GM20000 (cell line): ENCODE measurements at regions not wholly inside any gene's neighbourhood (a gene's known extent, or its start where the extent isn't known, plus 50 kb on each side); places are given as distances from the start of the nearest gene placed in this dataset.

Source experiments
- DNase-seq: peaks from one replicate; pipeline ENCODE4 v3.0.0; 2012; ENCODE audit warnings: low spot score
- TF ChIP-seq, protein P1 (sequence below): IDR thresholded peaks from 2 replicates; pipeline ENCODE4 v1.5.1; 2012; ENCODE audit warnings: mild to moderate bottlenecking, control low read depth; ENCODE audit errors: extremely low read depth, missing control alignments

DNA sequence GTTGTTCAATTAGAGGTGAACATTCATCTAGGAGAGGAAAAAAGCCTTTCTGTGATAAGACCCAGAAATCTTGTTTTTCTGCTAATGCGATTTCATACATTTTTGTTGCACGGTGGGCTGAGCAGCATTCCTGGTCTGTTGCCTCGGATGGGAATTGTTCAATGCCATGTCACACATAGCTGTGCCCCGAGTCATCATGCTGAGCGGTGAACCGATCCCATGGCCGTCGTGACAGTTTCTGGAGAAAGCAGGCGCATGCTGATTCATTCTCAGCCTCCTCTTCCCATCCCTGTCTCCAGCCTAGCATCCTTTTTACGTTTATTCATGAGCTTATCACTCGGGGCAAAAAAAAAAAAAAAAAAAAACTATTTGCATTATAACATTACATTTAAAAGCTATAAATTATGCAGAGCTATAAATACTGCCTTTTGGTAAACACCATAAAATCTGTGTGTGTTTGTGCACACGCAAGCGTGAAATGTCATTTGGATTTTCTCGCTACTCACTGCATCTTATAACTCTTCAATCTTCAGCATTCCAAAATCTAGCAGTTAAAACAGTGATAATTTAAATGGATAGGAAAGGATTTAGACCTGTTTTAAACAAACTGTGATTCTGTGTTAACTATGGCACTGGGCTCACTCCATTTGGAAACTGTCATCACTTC lies 58.9 kb upstream of the IFNGR1 start:
- TF ChIP-seq, protein P1, sequence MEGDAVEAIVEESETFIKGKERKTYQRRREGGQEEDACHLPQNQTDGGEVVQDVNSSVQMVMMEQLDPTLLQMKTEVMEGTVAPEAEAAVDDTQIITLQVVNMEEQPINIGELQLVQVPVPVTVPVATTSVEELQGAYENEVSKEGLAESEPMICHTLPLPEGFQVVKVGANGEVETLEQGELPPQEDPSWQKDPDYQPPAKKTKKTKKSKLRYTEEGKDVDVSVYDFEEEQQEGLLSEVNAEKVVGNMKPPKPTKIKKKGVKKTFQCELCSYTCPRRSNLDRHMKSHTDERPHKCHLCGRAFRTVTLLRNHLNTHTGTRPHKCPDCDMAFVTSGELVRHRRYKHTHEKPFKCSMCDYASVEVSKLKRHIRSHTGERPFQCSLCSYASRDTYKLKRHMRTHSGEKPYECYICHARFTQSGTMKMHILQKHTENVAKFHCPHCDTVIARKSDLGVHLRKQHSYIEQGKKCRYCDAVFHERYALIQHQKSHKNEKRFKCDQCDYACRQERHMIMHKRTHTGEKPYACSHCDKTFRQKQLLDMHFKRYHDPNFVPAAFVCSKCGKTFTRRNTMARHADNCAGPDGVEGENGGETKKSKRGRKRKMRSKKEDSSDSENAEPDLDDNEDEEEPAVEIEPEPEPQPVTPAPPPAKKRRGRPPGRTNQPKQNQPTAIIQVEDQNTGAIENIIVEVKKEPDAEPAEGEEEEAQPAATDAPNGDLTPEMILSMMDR, result no peak
- no peak for DNase-seq

DNA sequence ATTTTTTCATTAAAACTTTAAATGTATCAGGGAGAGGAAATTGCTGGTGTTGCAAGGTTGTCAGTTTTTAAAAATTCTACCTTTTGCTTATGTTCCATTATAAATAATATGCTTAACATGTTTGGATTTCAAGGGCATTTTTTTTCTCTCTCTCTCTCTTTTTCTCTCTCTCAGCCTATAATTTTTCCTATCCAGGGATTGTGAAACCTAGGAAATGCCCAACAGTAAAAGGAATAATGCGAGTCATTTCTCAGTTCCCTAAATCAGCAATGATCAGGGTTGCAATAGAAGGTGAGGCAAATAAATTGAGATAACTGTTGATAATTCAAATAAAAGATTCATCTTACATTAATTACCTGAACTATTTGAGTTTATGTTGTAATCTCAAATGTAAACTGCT lies 53.2 kb upstream of the IFNGR1 start:
- DNase-seq, result no peak
- TF ChIP-seq, protein P1, result no peak

DNA sequence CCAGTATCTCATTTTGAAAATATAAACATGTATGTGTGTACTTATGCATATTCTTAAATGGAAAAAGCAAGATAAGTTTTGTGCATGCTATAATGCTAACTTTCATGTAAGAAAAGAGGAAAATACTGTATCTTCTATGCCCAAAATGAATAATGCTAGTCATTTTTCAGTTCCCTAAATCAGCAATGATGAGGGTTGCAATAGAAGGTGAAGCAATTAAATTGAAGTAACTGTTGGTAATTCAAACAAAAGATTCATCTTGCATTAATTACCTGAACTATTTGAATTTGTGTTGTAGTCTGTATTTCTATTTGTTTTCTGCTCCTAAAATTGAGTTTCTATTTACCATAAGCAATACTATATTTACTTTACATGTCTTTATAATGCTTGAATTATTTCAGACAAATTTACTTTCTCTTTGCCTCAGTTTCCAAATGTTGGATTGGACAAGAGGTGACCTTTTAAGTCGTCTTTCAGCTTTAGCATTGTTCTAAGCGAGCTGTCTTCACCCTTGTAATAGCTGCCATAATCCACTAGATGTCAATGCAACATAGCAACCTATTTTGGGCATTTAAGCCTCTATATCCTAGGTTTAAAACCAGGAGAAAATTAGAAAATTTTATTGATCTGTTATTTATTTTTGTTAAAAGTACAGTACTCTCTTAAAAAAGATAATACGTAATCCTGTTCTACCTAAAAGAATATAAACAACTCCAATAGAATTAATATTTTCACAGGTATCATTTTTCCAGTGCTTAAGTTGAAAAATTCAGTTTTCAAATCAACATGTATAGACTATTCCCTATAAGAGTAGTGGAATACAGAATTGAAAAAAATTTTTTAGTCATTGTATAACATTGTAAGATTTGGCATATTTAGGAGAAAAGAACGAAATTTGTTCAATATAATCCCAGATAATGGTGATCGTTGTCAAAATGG lies 52.3 kb upstream of the IFNGR1 start:
- DNase-seq, result no peak
- TF ChIP-seq, protein P1, result peak; percentile 80

DNA sequence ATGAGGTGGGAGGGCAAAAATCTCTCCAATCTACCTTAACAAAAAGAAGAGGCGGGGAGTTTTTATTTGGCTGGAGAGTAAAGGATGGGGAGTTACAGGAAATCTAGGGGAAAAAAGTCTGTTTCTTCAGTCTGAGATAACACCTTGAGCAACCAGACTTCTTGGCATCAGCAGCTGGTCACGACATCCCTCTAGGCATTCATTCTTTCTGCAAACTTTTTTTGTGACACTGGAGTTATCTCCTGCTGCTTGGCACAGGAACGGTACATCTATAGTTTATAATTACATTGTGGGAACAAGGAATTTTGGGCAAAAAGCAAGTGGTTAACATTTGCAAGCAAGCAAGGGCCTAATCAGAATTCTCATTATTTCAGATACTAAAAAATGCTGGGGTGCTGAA lies 50.6 kb upstream of the IFNGR1 start:
- TF ChIP-seq, protein P1, result no peak
- no peak for DNase-seq

DNA sequence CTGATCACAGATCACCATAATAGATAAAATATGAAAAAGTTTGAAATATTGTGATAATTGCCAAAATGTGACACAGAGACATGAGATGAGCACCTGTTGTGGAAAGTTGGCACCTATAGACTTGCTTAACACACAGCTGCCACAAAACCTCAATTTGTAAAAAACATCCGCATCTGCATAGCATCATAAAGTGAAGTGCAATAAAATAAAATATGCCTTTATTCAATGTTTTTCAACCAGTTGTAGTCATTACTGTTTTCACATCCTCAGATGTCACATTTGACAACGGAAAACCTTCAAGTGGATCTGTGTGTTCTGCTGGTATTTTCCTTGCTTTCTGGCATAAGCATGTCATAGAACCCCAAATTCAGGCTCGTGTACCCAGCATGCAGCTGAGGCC lies 50.2 kb upstream of the IFNGR1 start:
- DNase-seq, result no peak
- TF ChIP-seq, protein P1, result no peak
